GM11168 (cell line): ENCODE measurements at regions not wholly inside any gene's neighbourhood (a gene's known extent, or its start where the extent isn't known, plus 50 kb on each side); places are given as distances from the start of the nearest gene placed in this dataset.

Experiments used
- in situ Hi-C: fragments of 300-500 bp; cut with MboI; formaldehyde crosslinking; loops from one replicate; pipeline ENCODE4 v1.12.0; 2022; ENCODE audit warnings: low sequenced_read_pairs; ENCODE audit not compliant: unreplicated experiment

GRCh38 chr1:115495111-115495510 lies 146.7 kb upstream of the VANGL1 start:
- in situ Hi-C loops = no loop called here

DNA sequence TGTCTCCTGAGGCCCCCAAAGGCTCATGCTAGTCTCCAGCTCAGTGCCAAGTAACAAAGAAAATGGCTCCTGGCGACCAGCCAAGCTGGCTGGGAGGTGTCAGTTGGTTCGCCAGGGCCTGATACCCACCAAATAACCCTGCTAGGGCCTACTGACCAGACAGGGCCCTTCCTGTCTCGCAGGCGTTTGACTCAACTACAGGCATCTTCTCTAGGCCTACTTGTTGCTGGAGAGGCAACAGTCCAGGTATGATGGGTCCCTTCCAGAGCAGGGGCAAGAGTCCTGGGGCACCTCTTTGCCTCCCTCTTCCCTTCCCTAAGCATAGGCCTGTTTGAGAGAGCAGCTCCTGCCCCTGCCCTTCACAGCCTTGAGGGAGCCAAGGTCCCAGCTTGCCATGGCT lies 147.9 kb upstream of the VANGL1 start:
- in situ Hi-C loops = no loop called here

GRCh38 chr1:115492880-115493279 lies 148.9 kb upstream of the VANGL1 start:
- in situ Hi-C loops = no loop called here

GRCh38 chr1:115492019-115492595 lies 149.7 kb upstream of the VANGL1 start:
- in situ Hi-C loops = no loop called here

- in situ Hi-C loops = no loop called here
Measured at GRCh38 chr1:115491298-115492018, 150.3 kb upstream of the VANGL1 start.

GRCh38 chr1:115479055-115479482 lies 141.0 kb upstream of the NGF start:
- in situ Hi-C loops = loop anchor here (10.0 kb wide), 1 partner anchor 344 kb away; no protein-coding TSS in a partner anchor

- in situ Hi-C loops = loop anchor here (10.0 kb wide), 1 partner anchor 342 kb away; no protein-coding TSS in a partner anchor
Measured at GRCh38 chr1:115477071-115477470, 139.0 kb upstream of the NGF start.

DNA sequence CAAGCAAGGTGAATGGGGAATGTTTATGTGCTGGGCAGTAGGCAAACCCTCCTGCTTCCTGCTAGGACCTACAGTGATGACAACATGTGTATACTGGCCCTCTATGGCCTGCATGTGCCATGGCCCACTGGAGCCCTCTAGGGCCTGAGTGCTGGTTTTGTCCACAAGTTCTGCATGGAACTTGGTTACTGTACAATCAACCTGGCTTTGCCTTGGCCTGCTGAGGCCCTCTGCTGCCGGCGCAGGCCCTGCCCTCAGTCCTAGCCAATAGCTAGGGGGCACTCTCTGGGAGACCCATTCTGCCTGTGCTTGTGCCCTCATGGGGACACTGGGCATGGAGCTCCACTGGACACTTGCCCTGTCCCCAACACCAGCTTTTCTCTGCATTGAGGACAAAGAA lies 138.6 kb upstream of the NGF start:
- in situ Hi-C loops = loop anchor here (10.0 kb wide), 1 partner anchor 342 kb away; no protein-coding TSS in a partner anchor

- in situ Hi-C loops = loop anchor here (10.0 kb wide), 1 partner anchor 341 kb away; no protein-coding TSS in a partner anchor
Measured at GRCh38 chr1:115475901-115476300, 137.9 kb upstream of the NGF start.

- in situ Hi-C loops = loop anchor here (10.0 kb wide), 1 partner anchor 340 kb away; no protein-coding TSS in a partner anchor
Measured at GRCh38 chr1:115475252-115475651, 137.2 kb upstream of the NGF start.

- in situ Hi-C loops = loop anchor here (10.0 to 25.0 kb wide), 2 partner anchors 187 to 339 kb away; no protein-coding TSS in a partner anchor
Measured at GRCh38 chr1:115473986-115474565, 136.0 kb upstream of the NGF start.

GRCh38 chr1:115469703-115470476 lies 131.8 kb upstream of the NGF start:
- in situ Hi-C loops = loop anchor here (10.0 to 25.0 kb wide), 2 partner anchors 183 to 335 kb away; no protein-coding TSS in a partner anchor

DNA sequence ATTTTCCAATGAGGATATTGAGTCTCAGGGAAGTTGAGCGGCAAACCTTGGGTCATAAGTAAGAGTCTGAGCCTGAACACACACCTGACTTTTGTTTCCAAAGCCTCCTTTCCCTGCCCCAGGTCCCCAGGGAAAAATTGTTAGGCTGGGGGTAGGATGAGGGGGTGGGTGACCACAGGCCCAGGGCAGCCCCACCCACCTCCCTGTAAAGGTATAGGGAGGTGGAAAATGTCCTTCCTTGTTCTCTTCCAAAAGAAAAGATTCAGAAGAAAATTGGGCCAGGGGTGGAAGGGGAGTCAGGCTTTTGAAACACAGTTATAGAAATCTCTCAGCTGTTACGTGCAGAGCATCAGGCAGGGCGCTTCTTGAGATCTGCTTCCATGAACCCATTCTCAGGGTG lies 129.7 kb upstream of the NGF start:
- in situ Hi-C loops = loop anchor here (25.0 kb wide), 1 partner anchor 180 kb away; no protein-coding TSS in a partner anchor

- in situ Hi-C loops = loop anchor here (25.0 kb wide), 1 partner anchor 180 kb away; no protein-coding TSS in a partner anchor
Measured at GRCh38 chr1:115467196-115467595, 129.1 kb upstream of the NGF start.

DNA sequence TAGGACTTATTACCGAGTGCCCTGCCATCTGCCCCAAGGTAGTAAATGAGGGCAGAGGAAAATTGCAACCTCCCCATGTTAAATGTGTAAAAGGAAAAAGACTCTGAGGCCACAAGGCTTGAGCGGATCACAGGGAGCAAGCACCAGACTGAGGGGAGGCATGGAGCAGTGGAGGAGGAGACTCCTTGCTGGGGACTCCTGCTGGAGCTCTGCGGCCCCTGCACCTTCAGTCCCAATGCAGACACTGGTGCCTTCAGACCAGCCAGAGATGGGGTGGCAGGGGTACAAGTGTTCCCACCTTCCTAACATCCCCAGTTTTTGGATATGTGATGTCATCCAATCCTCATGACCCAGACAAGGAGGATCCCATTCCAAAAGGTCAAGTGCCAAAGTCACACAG lies 128.4 kb upstream of the NGF start:
- in situ Hi-C loops = loop anchor here (25.0 kb wide), 1 partner anchor 179 kb away; no protein-coding TSS in a partner anchor

DNA sequence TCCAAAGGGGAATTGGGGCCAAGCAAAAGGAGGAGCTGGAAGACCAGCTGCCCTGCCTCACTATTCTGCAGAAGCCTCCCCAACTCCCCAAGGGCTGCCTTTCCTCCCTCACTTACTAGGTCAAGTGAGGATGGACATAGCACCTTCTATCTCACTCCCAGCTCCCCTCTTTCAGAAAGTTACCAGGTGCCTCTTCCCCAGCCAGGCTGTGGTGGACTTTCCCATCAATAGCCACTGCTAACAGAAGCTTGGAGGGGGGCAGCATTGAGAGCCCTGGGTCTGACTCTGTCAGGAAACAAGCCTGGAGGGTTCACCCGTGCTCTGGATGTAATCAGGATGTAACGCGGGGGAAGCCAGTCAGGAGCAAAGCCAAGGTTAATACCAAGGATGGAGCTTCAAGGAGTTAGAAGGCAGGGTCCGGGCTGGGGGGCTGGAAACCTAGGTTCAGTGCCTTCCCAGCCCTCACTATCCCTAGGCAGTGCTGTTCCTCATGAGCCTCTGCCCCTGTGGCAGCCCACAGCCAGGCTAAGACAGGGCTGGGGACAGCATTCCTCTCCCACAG lies 127.8 kb upstream of the NGF start:
- in situ Hi-C loops = loop anchor here (25.0 kb wide), 1 partner anchor 179 kb away; no protein-coding TSS in a partner anchor

DNA sequence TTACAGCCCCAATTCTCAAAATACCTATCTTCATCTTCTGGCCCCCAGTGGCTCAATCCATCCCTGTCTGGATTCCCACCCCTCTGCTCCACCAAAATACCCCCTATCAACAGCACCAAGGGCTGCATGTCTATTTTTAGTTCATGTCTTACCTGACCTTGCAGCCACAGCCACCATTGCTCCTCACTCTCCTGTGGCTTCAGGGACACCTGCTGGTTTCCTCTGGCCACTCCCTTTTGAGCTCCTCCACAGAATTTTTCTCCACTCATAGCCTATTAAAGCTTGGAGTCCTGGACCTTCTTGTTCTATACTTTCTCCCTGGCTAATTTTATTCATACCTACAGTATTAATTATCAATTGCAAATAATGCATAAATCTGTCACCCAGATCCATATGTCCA lies 125.3 kb upstream of the NGF start:
- in situ Hi-C loops = loop anchor here (25.0 kb wide), 1 partner anchor 176 kb away; no protein-coding TSS in a partner anchor

- in situ Hi-C loops = loop anchor here (25.0 kb wide), 1 partner anchor 175 kb away; no protein-coding TSS in a partner anchor
Measured at GRCh38 chr1:115462566-115463076, 124.6 kb upstream of the NGF start.

DNA sequence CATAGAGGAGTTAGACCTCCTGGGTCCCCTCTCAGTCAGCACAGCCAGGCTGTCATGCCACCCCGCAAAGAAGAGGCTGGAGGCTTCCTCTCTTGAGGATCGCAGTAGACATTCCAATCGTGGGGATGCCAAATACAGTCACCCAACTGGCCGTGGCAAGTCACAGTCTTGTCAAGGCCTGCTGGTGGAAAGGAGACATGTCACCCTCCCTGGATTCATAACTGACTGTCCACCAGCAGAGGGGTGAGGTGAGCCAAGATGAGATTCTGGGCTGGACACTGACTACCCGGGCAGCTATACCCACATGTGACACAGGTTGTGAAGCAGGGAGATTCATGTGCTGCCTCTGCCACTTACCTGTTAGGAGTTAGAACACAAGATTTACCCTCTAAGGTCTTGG lies 123.5 kb upstream of the NGF start:
- in situ Hi-C loops = loop anchor here (25.0 kb wide), 1 partner anchor 174 kb away; no protein-coding TSS in a partner anchor
